Activated T-cell treated with anti-CD3 and anti-CD28 coated beads for 4 hours (primary cell): ENCODE measurements at regions not wholly inside any gene's neighbourhood (a gene's known extent, or its start where the extent isn't known, plus 50 kb on each side); places are given as distances from the start of the nearest gene placed in this dataset.
"Not testable (repeated sequence)": the region's sequence is repeated elsewhere in the genome, so short reads cannot be mapped to it uniquely, and the experiment has no call there.

Experiments
- DNase-seq: peaks from one replicate; pipeline ENCODE4 v3.0.0-alpha.2; 2020

GRCh38 chr7:130849604-130850003 lies 115.6 kb upstream of the KLF14 start:
- DNase-seq = no peak

GRCh38 chr7:130850956-130851355 lies 116.9 kb upstream of the KLF14 start:
- DNase-seq = no peak

- DNase-seq = no peak
Measured at GRCh38 chr7:130852867-130853266, 118.9 kb upstream of the KLF14 start.

GRCh38 chr7:130853503-130854279 lies 119.7 kb upstream of the KLF14 start:
- DNase-seq = no peak

GRCh38 chr7:130854481-130854880 lies 120.5 kb upstream of the KLF14 start:
- DNase-seq = no peak

- no peak for DNase-seq
Measured at GRCh38 chr7:130856866-130857265, 122.9 kb upstream of the KLF14 start.

- not testable (repeated sequence) for DNase-seq
Measured at GRCh38 chr7:130860832-130861231, 126.8 kb upstream of the KLF14 start.

GRCh38 chr7:130865408-130866236 lies 131.6 kb upstream of the KLF14 start:
- DNase-seq = no peak

GRCh38 chr7:130867039-130867438 lies 133.0 kb upstream of the KLF14 start:
- no peak for DNase-seq

- DNase-seq = no peak
Measured at GRCh38 chr7:130867581-130868136, 133.7 kb upstream of the KLF14 start.

- DNase-seq = no peak
Measured at GRCh38 chr7:130868139-130868538, 134.1 kb upstream of the KLF14 start.

GRCh38 chr7:130869918-130870317 lies 135.9 kb upstream of the KLF14 start:
- DNase-seq = no peak

GRCh38 chr7:130872341-130872740 lies 138.3 kb upstream of the KLF14 start:
- DNase-seq = no peak

GRCh38 chr7:130872756-130873448 lies 138.9 kb upstream of the KLF14 start:
- no peak for DNase-seq

- no peak for DNase-seq
Measured at GRCh38 chr7:130874071-130874915, 140.3 kb upstream of the KLF14 start.

- DNase-seq = no peak
Measured at GRCh38 chr7:130875265-130875741, 141.3 kb upstream of the KLF14 start.

GRCh38 chr7:130875901-130876300 lies 141.9 kb upstream of the KLF14 start:
- DNase-seq = no peak

GRCh38 chr7:130877236-130877990 lies 143.4 kb upstream of the KLF14 start:
- DNase-seq = no peak

GRCh38 chr7:130877991-130878305 lies 143.9 kb upstream of the KLF14 start:
- DNase-seq = no peak

- no peak for DNase-seq
Measured at GRCh38 chr7:130878785-130879184, 144.8 kb upstream of the KLF14 start.

- DNase-seq = no peak
Measured at GRCh38 chr7:130879191-130879590, 145.2 kb upstream of the KLF14 start.

GRCh38 chr7:130880668-130881067 lies 146.7 kb upstream of the KLF14 start:
- no peak for DNase-seq
